ENCODE measurements at regions not wholly inside any gene's neighbourhood (a gene's known extent, or its start where the extent isn't known, plus 50 kb on each side); places are given as distances from the start of the nearest gene placed in this dataset.

- no peak for TF ChIP-seq POLR2A (IDR thresholded peaks at IDR 0.05)
- TF ChIP-seq, protein P1, sequence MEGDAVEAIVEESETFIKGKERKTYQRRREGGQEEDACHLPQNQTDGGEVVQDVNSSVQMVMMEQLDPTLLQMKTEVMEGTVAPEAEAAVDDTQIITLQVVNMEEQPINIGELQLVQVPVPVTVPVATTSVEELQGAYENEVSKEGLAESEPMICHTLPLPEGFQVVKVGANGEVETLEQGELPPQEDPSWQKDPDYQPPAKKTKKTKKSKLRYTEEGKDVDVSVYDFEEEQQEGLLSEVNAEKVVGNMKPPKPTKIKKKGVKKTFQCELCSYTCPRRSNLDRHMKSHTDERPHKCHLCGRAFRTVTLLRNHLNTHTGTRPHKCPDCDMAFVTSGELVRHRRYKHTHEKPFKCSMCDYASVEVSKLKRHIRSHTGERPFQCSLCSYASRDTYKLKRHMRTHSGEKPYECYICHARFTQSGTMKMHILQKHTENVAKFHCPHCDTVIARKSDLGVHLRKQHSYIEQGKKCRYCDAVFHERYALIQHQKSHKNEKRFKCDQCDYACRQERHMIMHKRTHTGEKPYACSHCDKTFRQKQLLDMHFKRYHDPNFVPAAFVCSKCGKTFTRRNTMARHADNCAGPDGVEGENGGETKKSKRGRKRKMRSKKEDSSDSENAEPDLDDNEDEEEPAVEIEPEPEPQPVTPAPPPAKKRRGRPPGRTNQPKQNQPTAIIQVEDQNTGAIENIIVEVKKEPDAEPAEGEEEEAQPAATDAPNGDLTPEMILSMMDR (IDR thresholded peaks at IDR 0.05 in 4 of 5, conservative IDR thresholded peaks at IDR 0.05 in 1 of 5): no peak
Measured at GRCh38 chr10:3709456-3710060, 75.5 kb downstream of the KLF6 start.

Data from gastrocnemius medialis (tissue), 4 donors.